Middle frontal gyrus (tissue), 1 donor: ENCODE measurements at regions not wholly inside any gene's neighbourhood (a gene's known extent, or its start where the extent isn't known, plus 50 kb on each side); places are given as distances from the start of the nearest gene placed in this dataset.

Source experiments
- DNase-seq: peaks from one replicate; pipeline ENCODE4 v3.0.0-alpha.2; 2015; ENCODE audit warnings: low spot score; ENCODE audit errors: extremely low spot score

- DNase-seq: no peak
Observed at GRCh38 chr18:53754154-53754553, 470.3 kb downstream of the MBD2 start.

DNA sequence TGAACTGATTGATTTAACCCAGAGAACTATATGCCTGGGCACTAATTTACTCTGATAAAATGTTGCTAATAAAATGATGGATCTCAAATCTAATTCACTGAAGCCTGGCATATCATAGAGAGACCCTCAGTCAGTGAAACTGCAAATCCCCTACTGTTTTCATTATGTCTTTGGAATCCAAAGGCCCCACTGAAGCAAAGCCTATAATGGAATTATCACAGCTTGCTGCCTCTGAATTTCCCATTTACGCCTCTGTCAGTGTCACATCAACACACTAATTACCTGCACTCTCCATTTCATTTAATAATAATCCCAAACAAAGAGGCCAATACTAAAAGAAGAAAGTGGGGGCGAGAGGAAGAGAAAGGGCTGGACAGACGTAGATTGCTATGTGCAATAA, 470.9 kb downstream of the MBD2 start:
- no peak for DNase-seq

DNA sequence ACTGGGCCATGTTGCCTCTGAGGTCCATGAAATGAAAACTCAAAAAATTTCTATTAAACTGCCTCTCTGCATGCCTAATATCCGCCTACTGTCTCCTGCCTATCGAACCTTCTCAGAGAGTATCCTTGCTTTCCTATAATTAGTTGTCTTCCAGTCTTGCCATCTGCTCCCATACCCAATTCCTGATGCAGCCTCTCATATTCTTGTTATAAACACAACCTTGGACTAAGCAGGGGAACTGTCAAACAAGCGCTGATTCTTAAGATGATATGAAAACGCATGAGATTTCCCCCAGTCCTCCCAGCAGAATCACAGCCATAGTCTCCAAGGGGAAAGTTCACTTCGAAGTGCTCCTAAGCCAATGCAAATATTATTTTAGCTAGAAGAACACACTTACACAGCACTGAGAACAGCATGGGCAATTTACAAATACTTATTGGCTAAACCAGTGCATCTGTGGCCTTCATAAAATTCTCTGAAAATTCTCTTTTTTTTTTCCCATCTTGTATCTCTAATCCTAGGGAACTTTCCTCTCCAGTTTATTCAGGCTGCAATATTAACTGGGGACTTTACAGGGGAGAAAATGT, 471.6 kb downstream of the MBD2 start:
- DNase-seq: no peak

DNA sequence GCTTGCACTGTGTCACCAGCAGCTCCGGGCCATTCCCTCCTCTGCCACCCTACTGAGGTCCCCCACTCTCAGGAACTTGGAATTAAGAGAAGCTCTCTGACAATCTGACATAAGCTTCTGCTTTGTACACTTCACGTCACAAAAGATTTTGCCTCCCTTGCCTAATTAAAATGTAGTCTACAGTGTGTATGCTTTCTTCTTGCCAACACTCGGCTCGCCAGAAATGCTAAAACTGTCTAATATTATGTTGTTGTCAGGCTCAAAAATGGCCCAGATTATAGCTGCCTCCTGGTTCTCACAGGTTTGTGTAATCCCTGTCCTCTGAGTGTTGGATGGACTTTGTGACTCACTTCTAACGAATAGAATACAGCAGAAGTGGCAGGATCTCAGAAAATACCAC, 474.7 kb downstream of the MBD2 start:
- DNase-seq: no peak

DNA sequence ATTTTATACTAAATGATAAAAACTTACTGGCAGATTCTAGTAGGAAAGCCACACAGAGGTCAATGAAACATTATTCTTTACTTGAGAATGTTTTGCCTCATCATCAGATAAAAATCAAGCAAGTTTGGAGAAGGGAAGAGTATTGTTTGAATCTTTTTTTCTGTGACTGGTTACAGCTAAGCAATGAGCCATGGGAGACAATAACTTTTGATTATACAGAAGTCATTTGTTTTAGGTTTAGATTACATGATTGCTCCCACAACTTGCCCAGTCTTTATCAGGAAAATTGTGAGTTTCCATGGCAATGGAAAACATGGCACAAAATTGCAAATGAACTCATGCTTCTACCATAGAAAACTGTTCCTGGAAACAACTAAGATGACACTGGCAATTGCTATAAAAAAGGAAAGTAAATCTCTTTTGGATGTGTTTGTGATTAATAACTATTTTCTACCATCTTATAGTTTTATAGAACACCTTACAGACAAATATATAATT, 476.8 kb downstream of the MBD2 start:
- no peak for DNase-seq

DNA sequence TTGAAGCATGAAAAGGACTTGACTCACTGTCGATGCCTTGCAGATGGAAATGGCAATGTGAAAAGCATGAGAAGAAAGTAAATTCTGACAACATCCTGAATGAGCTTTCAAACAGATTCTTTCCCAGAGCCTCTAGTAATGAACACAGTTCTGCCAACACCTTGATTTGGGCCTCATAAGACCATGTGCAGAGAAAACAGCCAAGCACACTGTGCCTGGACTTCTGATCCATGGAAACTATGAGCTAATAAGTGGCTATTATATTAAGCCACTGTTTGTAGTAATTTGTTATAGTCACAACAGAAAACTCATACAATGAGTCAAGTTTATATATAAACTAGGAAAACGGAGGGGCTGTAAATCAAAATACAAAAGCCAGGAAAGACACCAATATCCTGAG, 477.3 kb downstream of the MBD2 start:
- DNase-seq: no peak

DNA sequence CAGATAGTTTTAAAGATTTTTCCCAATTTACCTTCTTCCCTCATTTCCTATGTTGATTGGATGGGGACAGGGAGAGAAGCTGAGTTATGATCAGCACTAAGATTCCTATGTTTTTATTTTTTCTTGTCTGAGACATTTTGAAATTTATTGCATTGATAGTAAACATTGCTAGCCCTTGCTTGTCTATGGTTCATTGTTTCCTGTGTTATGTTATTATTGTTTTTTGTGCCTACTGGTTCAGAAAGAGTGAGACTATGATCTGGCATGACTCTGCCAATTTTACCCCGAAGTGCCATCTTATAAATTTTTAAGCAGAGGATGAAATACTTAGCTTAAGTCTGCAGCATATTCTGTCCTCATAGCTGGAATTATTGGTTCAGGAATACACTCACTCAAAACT, 478.5 kb downstream of the MBD2 start:
- no peak for DNase-seq

- DNase-seq: no peak
Observed at GRCh38 chr18:53745224-53745967, 479.1 kb downstream of the MBD2 start.

GRCh38 chr18:53739700-53740099, 484.8 kb downstream of the MBD2 start:
- DNase-seq: no peak

- no peak for DNase-seq
Observed at GRCh38 chr18:53735526-53735925, 488.9 kb downstream of the MBD2 start.

DNA sequence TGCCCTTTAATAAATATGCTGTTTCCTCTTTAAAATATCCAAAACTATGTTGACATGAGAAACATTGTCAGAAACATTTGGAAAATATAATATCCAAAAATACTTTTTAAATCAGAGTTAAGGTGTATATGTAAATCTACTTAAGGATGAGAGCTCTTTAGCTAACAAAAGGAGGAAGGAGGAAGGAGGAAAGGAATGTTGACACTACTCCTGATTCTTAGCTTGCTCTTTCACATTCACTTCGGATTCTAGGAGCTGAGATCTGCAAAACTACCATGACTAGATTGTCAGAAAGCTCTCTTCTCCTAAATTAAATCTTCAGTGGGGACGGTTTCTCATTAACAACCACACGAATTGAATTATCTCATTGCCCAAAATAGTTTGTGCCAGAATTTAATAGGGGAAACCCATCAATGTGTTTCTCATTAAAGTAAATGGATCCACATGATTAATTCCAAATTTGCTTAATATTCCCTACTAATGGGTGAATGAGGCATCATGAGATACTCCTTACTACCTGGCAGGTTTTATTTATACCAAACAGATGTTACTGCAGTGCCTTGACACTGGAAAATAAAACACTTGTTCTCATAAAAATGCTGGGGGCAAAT, 509.1 kb downstream of the MBD2 start:
- no peak for DNase-seq

DNA sequence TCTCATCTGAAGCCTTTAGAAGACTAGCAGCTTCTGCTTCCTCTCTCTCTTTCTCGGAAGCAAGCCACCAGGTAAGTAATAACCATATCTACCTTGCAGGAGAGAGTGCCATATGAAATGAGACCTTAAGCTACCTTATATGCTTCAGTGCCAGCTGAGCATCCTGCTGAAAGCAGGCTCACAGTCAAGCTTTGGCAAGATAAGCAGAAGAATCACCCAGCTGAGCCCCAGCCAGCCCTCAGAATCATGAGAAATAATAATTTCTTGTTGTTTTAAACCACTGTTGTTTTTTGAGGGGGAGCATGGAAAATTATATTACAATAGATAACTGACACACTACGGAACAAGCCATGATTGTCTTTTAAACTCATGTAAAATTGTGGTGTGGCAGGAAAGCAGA, 514.4 kb downstream of the MBD2 start:
- no peak for DNase-seq

- DNase-seq: no peak
Observed at GRCh38 chr18:53702480-53702879, 522.0 kb downstream of the MBD2 start.

DNA sequence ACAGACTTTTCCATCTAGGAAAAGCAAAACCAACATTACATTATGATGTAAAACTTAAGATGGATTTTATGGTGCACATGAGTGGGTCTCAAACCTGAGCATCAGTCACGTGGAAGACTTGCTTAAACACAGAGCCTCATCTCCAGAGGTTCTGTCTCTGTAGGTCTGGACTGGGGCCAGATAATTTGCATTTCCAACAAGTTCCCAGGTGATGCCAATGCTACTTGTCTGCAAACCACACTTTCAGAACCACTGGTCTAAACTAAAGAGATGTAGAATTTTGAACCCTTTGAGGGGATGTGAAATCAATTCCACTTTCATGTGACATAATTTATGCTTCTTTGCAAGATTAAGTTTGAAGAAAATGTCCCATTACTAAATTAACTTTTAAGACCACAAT, 522.8 kb downstream of the MBD2 start:
- no peak for DNase-seq

DNA sequence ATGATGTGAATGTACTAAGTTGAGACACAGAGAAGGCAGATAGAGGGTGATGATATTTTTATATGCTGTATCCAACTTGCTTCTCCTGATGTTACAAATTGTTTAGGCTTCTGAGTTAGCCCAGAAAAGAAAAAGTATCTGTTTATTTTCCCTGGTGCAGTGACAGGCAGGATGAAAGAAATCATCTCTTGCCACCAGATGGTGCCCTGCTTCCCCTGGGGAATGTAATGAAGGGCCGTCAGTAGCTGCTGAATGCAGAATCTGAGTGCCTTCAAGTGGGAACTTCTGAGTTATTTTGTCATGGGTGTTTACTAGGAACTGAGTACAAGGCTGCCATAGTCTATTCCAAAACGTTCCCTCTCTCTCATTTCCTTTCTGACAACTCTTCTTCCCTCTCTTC, 525.6 kb downstream of the MBD2 start:
- no peak for DNase-seq

DNA sequence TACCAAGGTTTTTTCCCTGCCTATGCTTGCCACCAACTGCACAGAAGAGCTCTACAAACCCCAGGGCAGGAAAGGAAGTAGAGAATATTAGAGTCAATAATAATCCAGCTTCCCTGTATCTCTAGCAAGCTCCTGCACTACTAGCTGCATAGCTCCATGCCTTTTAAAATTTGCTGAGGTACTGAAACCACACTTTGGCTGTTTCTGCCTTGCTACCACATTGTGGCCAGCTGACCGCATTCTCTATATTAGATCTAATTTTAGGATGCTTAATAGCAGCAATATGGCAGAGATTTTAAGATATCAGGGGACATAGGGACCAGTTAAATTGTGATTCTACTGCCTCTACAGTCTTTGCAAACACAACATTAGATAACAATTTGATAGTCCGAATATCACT, 534.6 kb downstream of the MBD2 start:
- no peak for DNase-seq

- DNase-seq: no peak
Observed at GRCh38 chr18:53686965-53687364, 537.5 kb downstream of the MBD2 start.

DNA sequence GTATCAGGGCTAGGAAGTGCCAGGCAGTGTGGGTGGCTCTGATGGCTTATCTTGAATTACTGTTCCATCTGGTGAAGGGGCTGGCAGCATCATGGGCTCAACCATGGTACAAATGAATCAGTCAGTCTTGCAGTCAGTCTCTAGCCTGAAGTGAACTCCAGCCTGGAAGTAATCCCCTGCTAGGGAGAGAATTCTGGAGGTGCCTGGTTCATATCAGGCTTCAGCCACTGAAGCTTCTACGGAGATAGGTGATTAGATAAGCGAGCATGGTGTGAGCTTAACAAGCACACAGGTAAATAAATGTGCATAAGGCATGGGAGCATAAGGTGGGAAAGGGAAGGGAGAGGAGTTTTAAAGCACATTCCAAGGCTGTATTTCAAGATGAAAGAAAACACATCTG, 541.7 kb downstream of the MBD2 start:
- DNase-seq: no peak

DNA sequence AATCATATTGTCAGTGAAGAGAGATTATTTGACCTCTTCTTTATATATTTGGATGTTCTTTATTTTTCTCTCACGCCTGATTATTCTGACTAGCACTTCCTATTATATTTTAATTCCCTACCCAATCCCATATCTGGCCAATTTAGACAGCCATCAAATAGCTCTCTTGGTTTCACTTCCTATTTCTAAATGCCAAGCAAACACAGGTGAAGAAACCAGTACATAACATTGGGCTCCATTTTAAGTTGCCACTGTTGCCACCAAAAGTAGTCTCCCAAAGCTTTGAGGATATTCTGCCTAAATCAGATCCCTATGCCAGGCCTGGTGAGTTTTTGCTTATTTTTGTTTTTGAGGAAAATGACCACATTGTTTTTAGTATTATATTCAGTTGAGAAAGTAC, 547.0 kb downstream of the MBD2 start:
- DNase-seq: no peak

DNA sequence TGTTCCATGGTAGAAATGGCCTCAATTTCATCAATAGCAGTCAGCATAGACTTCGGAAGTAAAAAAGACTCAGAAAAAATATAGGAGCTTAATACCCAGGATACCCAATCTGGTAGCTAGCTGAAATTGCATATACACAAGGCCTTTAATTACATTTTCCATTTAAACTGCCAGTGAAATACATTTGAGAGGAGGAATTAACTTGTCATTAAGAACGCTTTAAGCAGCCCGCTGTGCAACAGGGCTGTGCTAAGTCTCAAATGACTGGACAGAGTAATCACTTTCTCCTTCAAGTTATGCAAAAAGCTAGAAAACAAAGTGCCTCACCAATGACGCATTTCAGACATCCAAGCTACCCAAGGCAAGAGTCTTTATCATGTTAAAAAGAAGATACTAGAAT, 558.8 kb downstream of the MBD2 start:
- no peak for DNase-seq

DNA sequence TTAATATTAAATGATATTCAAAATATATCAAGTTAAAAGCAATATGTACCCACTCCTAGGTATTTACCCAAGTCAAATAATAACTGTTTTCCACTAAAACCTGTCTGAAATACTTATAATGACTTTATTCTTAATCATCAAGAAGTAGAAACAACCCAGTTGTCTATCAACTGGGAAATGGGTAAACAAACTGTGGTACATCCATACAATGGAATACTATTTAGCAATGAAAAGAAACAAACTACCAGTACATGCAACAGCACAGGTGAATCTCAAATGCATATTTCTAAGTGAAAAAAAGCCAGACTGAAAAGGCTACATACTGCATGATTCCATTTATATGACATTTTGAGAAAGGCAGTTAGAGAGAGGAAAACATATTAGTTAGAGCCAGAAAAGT, 559.9 kb downstream of the MBD2 start:
- no peak for DNase-seq

DNA sequence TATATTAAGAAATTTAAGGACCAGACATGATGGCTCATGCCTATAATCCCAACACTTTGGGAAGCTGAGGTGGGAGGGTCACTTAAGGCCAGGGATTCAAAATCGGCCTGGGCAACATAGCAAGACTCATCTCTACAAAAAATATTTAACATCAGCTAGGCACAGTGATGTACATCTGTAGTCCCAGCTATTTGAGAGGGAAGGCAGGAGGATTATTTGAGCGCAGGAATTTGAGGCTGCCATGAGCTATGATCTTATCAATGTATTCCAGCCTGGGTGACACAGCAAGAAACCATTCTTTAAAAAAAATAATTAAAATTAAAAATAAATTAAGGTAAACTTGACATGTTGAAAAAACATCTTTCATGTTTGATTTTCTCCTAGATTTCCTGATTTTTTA, 564.2 kb downstream of the MBD2 start:
- no peak for DNase-seq

GRCh38 chr18:53657257-53657656, 567.2 kb downstream of the MBD2 start:
- no peak for DNase-seq
